HL-60 (cell line): ENCODE measurements at regions not wholly inside any gene's neighbourhood (a gene's known extent, or its start where the extent isn't known, plus 50 kb on each side); places are given as distances from the start of the nearest gene placed in this dataset.

Source experiments
- CTCF ChIP-seq: IDR thresholded peaks from one replicate; pipeline ENCODE4 v1.5.1; 2011; ENCODE audit warnings: low read length, control low read depth, inconsistent platforms; ENCODE audit not compliant: insufficient read depth
- GABPA ChIP-seq: IDR thresholded peaks from 2 replicates; pipeline ENCODE4 v1.6.1; 2012; ENCODE audit warnings: low read depth
- POLR2AphosphoS5 ChIP-seq: IDR thresholded peaks from 2 replicates; pipeline ENCODE4 v1.6.1; 2012; ENCODE audit warnings: low read depth
- REST ChIP-seq: IDR thresholded peaks from 2 replicates; pipeline ENCODE4 v1.6.1; 2012; ENCODE audit warnings: low read depth; ENCODE audit not compliant: insufficient replicate concordance
- SPI1 ChIP-seq: IDR thresholded peaks from 2 replicates; pipeline ENCODE4 v1.6.1; 2012; ENCODE audit warnings: low read depth, mild to moderate bottlenecking, borderline replicate concordance

DNA sequence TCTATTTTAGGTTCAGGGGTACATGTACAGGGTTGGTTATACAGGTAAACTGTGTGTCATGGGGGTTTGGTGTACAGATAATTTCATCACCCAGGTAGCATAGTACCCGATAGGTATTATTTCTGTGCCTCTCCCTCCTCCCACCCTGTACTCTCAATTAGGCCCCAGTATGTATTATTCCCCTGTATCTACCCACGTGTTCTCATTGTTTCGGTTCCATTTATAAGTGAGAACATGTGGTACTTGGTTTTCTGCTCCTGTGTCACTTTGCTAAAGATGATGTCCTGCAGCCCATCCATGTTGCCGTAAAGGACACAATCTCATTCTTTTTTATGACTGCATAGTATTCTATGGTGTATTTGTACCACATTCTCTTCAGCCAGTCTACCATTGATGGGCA is 96.8 kb upstream of the SLC24A2 start:
- no peak for TF ChIP-seq CTCF
- no peak for TF ChIP-seq REST
- no peak for TF ChIP-seq GABPA
- no peak for TF ChIP-seq POLR2AphosphoS5
- TF ChIP-seq SPI1 = no peak
